Gastroesophageal sphincter (tissue), 4 donors: ENCODE measurements at regions not wholly inside any gene's neighbourhood (a gene's known extent, or its start where the extent isn't known, plus 50 kb on each side); places are given as distances from the start of the nearest gene placed in this dataset.

ENCODE experiments used
- ATAC-seq: fragments of 150-250 bp; one replicate; pipeline ENCODE4 v1.9.1; 2016; ENCODE audit warnings: mild to moderate bottlenecking, moderate library complexity
- H3K27ac ChIP-seq, 4 donors: fragments of 200-600 bp; sonication (generic) in 3 of 4; 1 replicate in 3 of 4; 2 replicates in 1 of 4; pipeline ENCODE4 v1.5.1; 2016 to 2019
- H3K27me3 ChIP-seq: fragments of 200-600 bp; sonication (generic); one replicate; pipeline ENCODE4 v1.5.1; 2019
- H3K36me3 ChIP-seq, 2 donors: fragments of 200-600 bp; sonication (generic); one replicate each; pipeline ENCODE4 v1.5.1; 2019; ENCODE audit warnings: control low read depth in 1 of 2
- H3K4me1 ChIP-seq, 3 donors: fragments of 200-600 bp; sonication (generic); 1 replicate in 2 of 3; 2 replicates in 1 of 3; pipeline ENCODE4 v1.5.1; 2016 to 2019; ENCODE audit warnings: control low read depth in 2 of 3
- H3K4me3 ChIP-seq, 2 donors: fragments of 200-600 bp; sonication (generic); one replicate each; pipeline ENCODE4 v1.5.1; 2019; ENCODE audit warnings: mild to moderate bottlenecking in 1 of 2, moderate library complexity in 1 of 2
- H3K9me3 ChIP-seq, 3 donors: fragments of 200-600 bp; sonication (generic); one replicate each; pipeline ENCODE4 v1.5.1; 2017 to 2019; ENCODE audit warnings: control low read depth in 2 of 3
- CTCF ChIP-seq, 4 experiments: fragments of 200-600 bp in 2 of 4; fragments of 450-650 bp in 2 of 4; sonication (generic) in 1 of 4; IDR thresholded peaks; one replicate each; pipeline ENCODE4 v1.5.1; 2017 to 2019; ENCODE audit warnings: antibody characterized with exemption in 4 of 4, mild to moderate bottlenecking in 2 of 4, moderate library complexity in 2 of 4
- EP300 ChIP-seq: sonication (generic); formaldehyde crosslinking; IDR thresholded peaks from one replicate; pipeline ENCODE4 v1.6.1; 2017; ENCODE audit warnings: antibody characterized with exemption, mild to moderate bottlenecking
- POLR2A ChIP-seq, 2 donors: fragments of 450-650 bp; IDR thresholded peaks; one replicate each; pipeline ENCODE4 v1.6.1; 2017; ENCODE audit warnings: antibody characterized with exemption in 2 of 2, mild to moderate bottlenecking in 2 of 2, moderate library complexity in 1 of 2
- POLR2AphosphoS5 ChIP-seq: sonication (generic); formaldehyde crosslinking; IDR thresholded peaks from one replicate; pipeline ENCODE4 v1.6.1; 2017; ENCODE audit warnings: antibody characterized with exemption
- WGBS, 2 donors: methylation state at CpG; one replicate each; pipeline ENCODE4 v1.1.5; 2018; ENCODE audit warnings: low coverage in 1 of 2; 5-methylcytosine and 5-hydroxymethylcytosine counted together

GRCh38 chr7:88437132-88437531 is 130.4 kb upstream of the STEAP4 start:
- Histone ChIP-seq H3K36me3 (no peaks in the 10 kb centered on the region), H3K27me3 (no peaks in the 10 kb centered on the region)
- no peak for ATAC-seq

GRCh38 chr7:88432301-88432700 is 125.6 kb upstream of the STEAP4 start:
- no peak for ATAC-seq
- Histone ChIP-seq H3K27ac (no peak overlapping the region), H3K9me3 (no peaks in the 10 kb centered on the region), H3K4me1 (no peaks in the 10 kb centered on the region), H3K4me3 (no peak overlapping the region), H3K27me3 (no peaks in the 10 kb centered on the region), H3K36me3 (no peaks in the 10 kb centered on the region)
- TF ChIP-seq CTCF (IDR thresholded peaks at IDR 0.05) (no peak), EP300 (no peak), POLR2AphosphoS5 (no peak), POLR2A (IDR thresholded peaks at IDR 0.05) (no peak)
- WGBS, 2 donors = 47 to 73% methylated on average over 2 of the region's 2 CpGs

More at GRCh38 chr7:88437132-88437531, 130.4 kb upstream of the STEAP4 start:
- no peak for TF ChIP-seq CTCF (IDR thresholded peaks at IDR 0.05)
- TF ChIP-seq POLR2A (IDR thresholded peaks at IDR 0.05) = no peak
- no peak for TF ChIP-seq EP300
- no peak for TF ChIP-seq POLR2AphosphoS5
- Histone ChIP-seq H3K9me3 (no peaks in the 10 kb centered on the region), H3K4me3 (no peak overlapping the region), H3K4me1 (no peaks in the 10 kb centered on the region), H3K27ac (no peak overlapping the region)

GRCh38 chr7:88431882-88432281 is 125.2 kb upstream of the STEAP4 start:
- Histone ChIP-seq H3K9me3 (no peaks in the 10 kb centered on the region), H3K27me3 (no peaks in the 10 kb centered on the region), H3K36me3 (no peaks in the 10 kb centered on the region), H3K4me1 (no peaks in the 10 kb centered on the region), H3K4me3 (no peak overlapping the region), H3K27ac (no peak overlapping the region)
- no peak for TF ChIP-seq POLR2A (IDR thresholded peaks at IDR 0.05)
- no peak for TF ChIP-seq CTCF (IDR thresholded peaks at IDR 0.05)
- no peak for TF ChIP-seq POLR2AphosphoS5
- no peak for TF ChIP-seq EP300
- whole genome bisulfite sequencing, 2 donors = 61 to 73% methylated on average over 3 to 4 of the region's 4 CpGs
- no peak for ATAC-seq

- H3K4me1 ChIP-seq = no peaks in the 10 kb centered on the region
- 68 to 75% methylated on average over 2 of the region's 2 CpGs for WGBS, 2 donors
- no peak overlapping the region for H3K27ac ChIP-seq
- no peaks in the 10 kb centered on the region for H3K27me3 ChIP-seq
- no peak for ATAC-seq
- TF ChIP-seq POLR2A (IDR thresholded peaks at IDR 0.05) (no peak), POLR2AphosphoS5 (no peak), EP300 (no peak), CTCF (IDR thresholded peaks at IDR 0.05) (no peak)
- H3K9me3 ChIP-seq = no peaks in the 10 kb centered on the region
- H3K36me3 ChIP-seq = no peaks in the 10 kb centered on the region
- H3K4me3 ChIP-seq = no peak overlapping the region
Measured at GRCh38 chr7:88429382-88429781, 122.7 kb upstream of the STEAP4 start.

GRCh38 chr7:88402529-88402928 is 95.8 kb upstream of the STEAP4 start:
- H3K4me3 ChIP-seq = no peak overlapping the region
- no peak for TF ChIP-seq POLR2AphosphoS5
- no peak for TF ChIP-seq CTCF (IDR thresholded peaks at IDR 0.05)
- 90 to 93% methylated on average over 5 of the region's 5 CpGs for WGBS, 2 donors

More at GRCh38 chr7:88402529-88402928, 95.8 kb upstream of the STEAP4 start:
- no peaks in the 10 kb centered on the region for H3K27me3 ChIP-seq
- H3K9me3 ChIP-seq = no peaks in the 10 kb centered on the region
- H3K36me3 ChIP-seq = no peaks in the 10 kb centered on the region
- no peak overlapping the region for H3K27ac ChIP-seq
- no peak for ATAC-seq
- no peaks in the 10 kb centered on the region for H3K4me1 ChIP-seq
